ENCODE measurements at regions not wholly inside any gene's neighbourhood (a gene's known extent, or its start where the extent isn't known, plus 50 kb on each side); places are given as distances from the start of the nearest gene placed in this dataset.

DNA sequence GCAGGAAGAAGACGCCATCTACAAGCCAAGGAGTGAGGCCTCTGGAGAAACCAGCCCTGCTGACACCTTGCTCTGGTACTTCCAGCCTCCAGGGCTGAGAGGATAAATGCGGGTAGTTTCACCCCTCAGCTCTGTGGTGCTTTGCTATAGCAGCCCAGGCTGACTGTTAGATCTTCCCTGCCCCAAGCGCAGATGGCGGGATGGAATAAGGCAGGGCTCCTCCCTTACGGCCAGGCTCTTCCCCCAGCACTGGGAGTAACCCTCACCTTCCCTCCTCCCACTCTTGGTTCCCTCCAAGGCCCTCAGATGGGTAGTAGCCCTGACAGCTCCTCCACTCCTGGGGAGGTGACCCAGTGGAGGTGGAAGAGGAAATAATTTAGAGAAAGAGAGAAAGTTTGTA, 285.1 kb downstream of the GADD45G start:
- TF ChIP-seq, protein P1, sequence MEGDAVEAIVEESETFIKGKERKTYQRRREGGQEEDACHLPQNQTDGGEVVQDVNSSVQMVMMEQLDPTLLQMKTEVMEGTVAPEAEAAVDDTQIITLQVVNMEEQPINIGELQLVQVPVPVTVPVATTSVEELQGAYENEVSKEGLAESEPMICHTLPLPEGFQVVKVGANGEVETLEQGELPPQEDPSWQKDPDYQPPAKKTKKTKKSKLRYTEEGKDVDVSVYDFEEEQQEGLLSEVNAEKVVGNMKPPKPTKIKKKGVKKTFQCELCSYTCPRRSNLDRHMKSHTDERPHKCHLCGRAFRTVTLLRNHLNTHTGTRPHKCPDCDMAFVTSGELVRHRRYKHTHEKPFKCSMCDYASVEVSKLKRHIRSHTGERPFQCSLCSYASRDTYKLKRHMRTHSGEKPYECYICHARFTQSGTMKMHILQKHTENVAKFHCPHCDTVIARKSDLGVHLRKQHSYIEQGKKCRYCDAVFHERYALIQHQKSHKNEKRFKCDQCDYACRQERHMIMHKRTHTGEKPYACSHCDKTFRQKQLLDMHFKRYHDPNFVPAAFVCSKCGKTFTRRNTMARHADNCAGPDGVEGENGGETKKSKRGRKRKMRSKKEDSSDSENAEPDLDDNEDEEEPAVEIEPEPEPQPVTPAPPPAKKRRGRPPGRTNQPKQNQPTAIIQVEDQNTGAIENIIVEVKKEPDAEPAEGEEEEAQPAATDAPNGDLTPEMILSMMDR (IDR thresholded peaks at IDR 0.05), result no peak
- TF ChIP-seq POLR2A (IDR thresholded peaks at IDR 0.05) (no peak), EP300 (IDR thresholded peaks at IDR 0.05) (no peak)

All from upper lobe of left lung (tissue), 4 donors.